ENCODE measurements at regions not wholly inside any gene's neighbourhood (a gene's known extent, or its start where the extent isn't known, plus 50 kb on each side); places are given as distances from the start of the nearest gene placed in this dataset.

GRCh38 chr16:5490499-5490898, 392.9 kb upstream of the EEF2KMT start:
- POLR2A ChIA-PET, result no interaction called here
- TF ChIP-seq CTCF (IDR thresholded peaks at IDR 0.05; ENCODE audit: insufficient read depth, low read depth, low read length), result no peak
- DNase-seq (ENCODE audit: low read depth), result no peak
- Histone ChIP-seq H3K4me3 (ENCODE audit: low read depth, low read length) (no peak overlapping the region), H3K27me3 (ENCODE audit: control insufficient read depth, insufficient read depth, low read length) (no peaks in the 10 kb centered on the region), H3K36me3 (ENCODE audit: control insufficient read depth, insufficient read depth, low read length) (no peaks in the 10 kb centered on the region)
- CTCF ChIA-PET, result no interaction called here

DNA sequence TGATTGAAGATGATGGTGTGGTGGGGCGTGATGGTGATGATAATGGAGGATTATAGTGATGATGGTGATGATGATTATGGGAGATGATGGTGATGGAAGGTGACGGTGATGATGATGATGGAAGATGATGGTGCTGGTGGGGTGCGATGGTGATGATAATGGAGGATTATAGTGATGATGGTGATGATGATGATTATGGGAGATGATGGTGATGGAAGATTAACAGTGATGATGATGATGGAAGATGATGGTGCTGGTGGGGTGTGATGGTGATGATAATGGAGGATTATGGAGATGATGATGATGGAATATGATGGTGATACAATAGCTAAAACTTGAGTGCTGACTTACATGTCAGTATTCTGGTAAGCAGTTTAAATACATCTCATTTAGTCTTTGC, 391.0 kb upstream of the EEF2KMT start:
- TF ChIP-seq CTCF (IDR thresholded peaks at IDR 0.05; ENCODE audit: insufficient read depth, low read depth, low read length), result no peak
- ChIA-PET CTCF (no interaction called here), POLR2A (no interaction called here)
- H3K4me3 ChIP-seq (ENCODE audit: low read depth, low read length), result no peak overlapping the region
- H3K27me3 ChIP-seq (ENCODE audit: control insufficient read depth, insufficient read depth, low read length), result no peaks in the 10 kb centered on the region
- DNase-seq (ENCODE audit: low read depth), result no peak
- H3K36me3 ChIP-seq (ENCODE audit: control insufficient read depth, insufficient read depth, low read length), result no peaks in the 10 kb centered on the region

DNA sequence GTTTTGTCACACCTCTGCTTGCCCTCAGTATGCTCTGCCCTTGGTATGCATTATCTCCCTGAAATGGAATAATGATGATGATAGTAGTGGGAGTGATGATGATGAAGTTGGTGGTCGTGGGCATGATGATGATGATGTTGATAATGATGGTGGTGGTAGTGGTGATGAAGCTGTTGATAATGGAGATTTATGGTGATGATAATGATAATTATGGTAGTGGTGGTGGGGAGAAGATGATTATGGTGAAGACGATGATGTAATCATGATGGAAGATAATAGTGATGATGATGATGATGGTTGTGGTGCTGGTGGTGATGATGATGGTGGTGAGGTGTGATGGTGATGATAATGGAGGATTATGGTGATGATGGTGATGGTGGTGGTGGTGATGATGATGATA, 390.1 kb upstream of the EEF2KMT start:
- no peak for DNase-seq (ENCODE audit: low read depth)
- Histone ChIP-seq H3K27me3 (ENCODE audit: control insufficient read depth, insufficient read depth, low read length) (no peaks in the 10 kb centered on the region), H3K36me3 (ENCODE audit: control insufficient read depth, insufficient read depth, low read length) (no peaks in the 10 kb centered on the region), H3K4me3 (ENCODE audit: low read depth, low read length) (no peak overlapping the region)
- ChIA-PET POLR2A (no interaction called here), CTCF (no interaction called here)
- no peak for TF ChIP-seq CTCF (IDR thresholded peaks at IDR 0.05; ENCODE audit: insufficient read depth, low read depth, low read length)

DNA sequence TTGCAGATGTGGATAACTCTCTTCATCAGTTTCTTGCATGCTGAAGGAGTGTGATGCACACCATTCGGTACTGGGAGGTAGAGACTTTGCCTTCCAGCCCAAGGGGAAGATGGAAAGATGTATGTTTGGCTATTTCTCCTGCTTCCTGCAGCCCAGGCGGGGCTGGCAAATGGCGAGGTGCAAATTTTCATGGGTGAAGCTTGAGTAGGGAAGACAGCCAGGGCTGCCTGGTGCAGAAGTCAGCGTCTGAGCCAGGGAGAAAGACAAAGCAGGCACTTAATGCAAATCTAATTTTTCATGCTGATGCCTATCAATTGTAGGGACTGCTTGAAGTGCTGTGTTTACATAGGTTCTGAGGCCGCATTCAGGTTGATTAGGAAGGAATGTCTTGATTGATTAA, 384.7 kb upstream of the EEF2KMT start:
- Histone ChIP-seq H3K27me3 (ENCODE audit: control insufficient read depth, insufficient read depth, low read length) (no peaks in the 10 kb centered on the region), H3K4me3 (ENCODE audit: low read depth, low read length) (no peak overlapping the region), H3K36me3 (ENCODE audit: control insufficient read depth, insufficient read depth, low read length) (no peaks in the 10 kb centered on the region)
- TF ChIP-seq CTCF (IDR thresholded peaks at IDR 0.05; ENCODE audit: insufficient read depth, low read depth, low read length), result no peak
- ChIA-PET POLR2A (no interaction called here), CTCF (no interaction called here)
- no peak for DNase-seq (ENCODE audit: low read depth)

- Histone ChIP-seq H3K36me3 (ENCODE audit: control insufficient read depth, insufficient read depth, low read length) (no peaks in the 10 kb centered on the region), H3K27me3 (ENCODE audit: control insufficient read depth, insufficient read depth, low read length) (no peaks in the 10 kb centered on the region), H3K4me3 (ENCODE audit: low read depth, low read length) (no peak overlapping the region)
- POLR2A ChIA-PET, result no interaction called here
- DNase-seq (ENCODE audit: low read depth), result no peak
- CTCF ChIA-PET, result no interaction called here
- TF ChIP-seq CTCF (IDR thresholded peaks at IDR 0.05; ENCODE audit: insufficient read depth, low read depth, low read length), result no peak
Observed at GRCh38 chr16:5480431-5481195, 383.0 kb upstream of the EEF2KMT start.
